ENCODE measurements at regions not wholly inside any gene's neighbourhood (a gene's known extent, or its start where the extent isn't known, plus 50 kb on each side); places are given as distances from the start of the nearest gene placed in this dataset.

GRCh38 chr5:89275066-89275855, 392.3 kb upstream of the MEF2C start:
- Histone ChIP-seq H3K4me3 (no peak overlapping the region), H3K9me3 (replicated peaks) (no peaks in the 10 kb centered on the region), H3K27ac (no peak overlapping the region), H3K4me1 (peaks cover 31% of the 10 kb centered on the region), H3K36me3 (no peaks in the 10 kb centered on the region), H3K27me3 (no peaks in the 10 kb centered on the region)
- no peak for DNase-seq

- Histone ChIP-seq H3K27me3 (no peaks in the 10 kb centered on the region), H3K9me3 (replicated peaks) (no peaks in the 10 kb centered on the region), H3K27ac (peak overlapping the region; percentile 73), H3K4me3 (no peak overlapping the region), H3K36me3 (no peaks in the 10 kb centered on the region), H3K4me1 (peaks cover 31% of the 10 kb centered on the region)
- no peak for DNase-seq
These were observed 390.3 kb upstream of the MEF2C start for GRCh38 chr5:89273289-89273688.

- Histone ChIP-seq H3K4me3 (no peak overlapping the region), H3K27ac (no peak overlapping the region), H3K27me3 (no peaks in the 10 kb centered on the region), H3K36me3 (no peaks in the 10 kb centered on the region), H3K9me3 (replicated peaks) (no peaks in the 10 kb centered on the region), H3K4me1 (peaks cover 23% of the 10 kb centered on the region)
- no peak for DNase-seq
These were observed 387.9 kb upstream of the MEF2C start for GRCh38 chr5:89270901-89271300.

GRCh38 chr5:89269721-89270120, 386.7 kb upstream of the MEF2C start:
- H3K27ac ChIP-seq, result no peak overlapping the region
- H3K36me3 ChIP-seq, result no peaks in the 10 kb centered on the region
- no peaks in the 10 kb centered on the region for H3K27me3 ChIP-seq
- no peaks in the 10 kb centered on the region for H3K9me3 ChIP-seq (replicated peaks)
- peaks cover 23% of the 10 kb centered on the region for H3K4me1 ChIP-seq
- H3K4me3 ChIP-seq, result no peak overlapping the region
- DNase-seq, result no peak

- Histone ChIP-seq H3K27ac (no peak overlapping the region), H3K36me3 (no peaks in the 10 kb centered on the region), H3K27me3 (no peaks in the 10 kb centered on the region), H3K4me1 (peaks cover 23% of the 10 kb centered on the region), H3K4me3 (no peak overlapping the region), H3K9me3 (replicated peaks) (no peaks in the 10 kb centered on the region)
- no peak for DNase-seq
These were observed 385.5 kb upstream of the MEF2C start for GRCh38 chr5:89268460-89268859.

- H3K9me3 ChIP-seq (replicated peaks), result no peaks in the 10 kb centered on the region
- peaks cover 17% of the 10 kb centered on the region for H3K4me1 ChIP-seq
- DNase-seq, result no peak
- H3K27ac ChIP-seq, result no peak overlapping the region
- H3K27me3 ChIP-seq, result no peaks in the 10 kb centered on the region
- H3K36me3 ChIP-seq, result no peaks in the 10 kb centered on the region
- no peak overlapping the region for H3K4me3 ChIP-seq
These were observed 384.8 kb upstream of the MEF2C start for GRCh38 chr5:89267788-89268187.

- DNase-seq, result no peak
- Histone ChIP-seq H3K4me1 (no peaks in the 10 kb centered on the region), H3K4me3 (no peak overlapping the region), H3K27ac (no peak overlapping the region), H3K36me3 (no peaks in the 10 kb centered on the region), H3K27me3 (no peaks in the 10 kb centered on the region), H3K9me3 (replicated peaks) (no peaks in the 10 kb centered on the region)
These were observed 382.7 kb upstream of the MEF2C start for GRCh38 chr5:89265511-89266179.

GRCh38 chr5:89263846-89264245, 380.9 kb upstream of the MEF2C start:
- H3K4me3 ChIP-seq, result no peak overlapping the region
- H3K27me3 ChIP-seq, result no peaks in the 10 kb centered on the region
- H3K9me3 ChIP-seq (replicated peaks), result no peaks in the 10 kb centered on the region
- DNase-seq, result no peak
- no peaks in the 10 kb centered on the region for H3K36me3 ChIP-seq
- H3K27ac ChIP-seq, result no peak overlapping the region
- no peaks in the 10 kb centered on the region for H3K4me1 ChIP-seq

GRCh38 chr5:89262030-89262429, 379.0 kb upstream of the MEF2C start:
- H3K27me3 ChIP-seq, result no peaks in the 10 kb centered on the region
- no peaks in the 10 kb centered on the region; the same call in 1 of the 2 replicates for H3K9me3 ChIP-seq (replicated peaks)
- H3K36me3 ChIP-seq, result no peaks in the 10 kb centered on the region
- no peak overlapping the region for H3K27ac ChIP-seq
- no peaks in the 10 kb centered on the region for H3K4me1 ChIP-seq
- DNase-seq, result no peak
- H3K4me3 ChIP-seq, result no peak overlapping the region

GRCh38 chr5:89260254-89260653, 377.3 kb upstream of the MEF2C start:
- H3K27ac ChIP-seq, result no peak overlapping the region
- DNase-seq, result no peak
- H3K36me3 ChIP-seq, result no peaks in the 10 kb centered on the region
- H3K4me1 ChIP-seq, result no peaks in the 10 kb centered on the region
- H3K4me3 ChIP-seq, result no peak overlapping the region
- H3K27me3 ChIP-seq, result no peaks in the 10 kb centered on the region
- H3K9me3 ChIP-seq (replicated peaks), result peaks cover 6% of the 10 kb centered on the region; the same call in 1 of the 2 replicates

- H3K36me3 ChIP-seq, result no peaks in the 10 kb centered on the region
- H3K27ac ChIP-seq, result no peak overlapping the region
- peak; percentile 16 to 40 for DNase-seq
- no peak overlapping the region for H3K4me3 ChIP-seq
- no peaks in the 10 kb centered on the region for H3K27me3 ChIP-seq
- peaks cover 10% of the 10 kb centered on the region; the same call in 1 of the 2 replicates for H3K9me3 ChIP-seq (replicated peaks)
- H3K4me1 ChIP-seq, result no peaks in the 10 kb centered on the region
These were observed 373.0 kb upstream of the MEF2C start for GRCh38 chr5:89255845-89256463.

GRCh38 chr5:89253666-89254352, 370.8 kb upstream of the MEF2C start:
- Histone ChIP-seq H3K4me3 (no peak overlapping the region), H3K27ac (no peak overlapping the region), H3K4me1 (no peaks in the 10 kb centered on the region), H3K36me3 (no peaks in the 10 kb centered on the region), H3K9me3 (replicated peaks) (peaks cover 10% of the 10 kb centered on the region; the same call in 1 of the 2 replicates), H3K27me3 (no peaks in the 10 kb centered on the region)
- no peak for DNase-seq

GRCh38 chr5:89246864-89247263, 363.9 kb upstream of the MEF2C start:
- DNase-seq, result no peak
- H3K27me3 ChIP-seq, result no peaks in the 10 kb centered on the region
- H3K9me3 ChIP-seq (replicated peaks), result no peaks in the 10 kb centered on the region; the same call in 1 of the 2 replicates
- no peaks in the 10 kb centered on the region for H3K4me1 ChIP-seq
- H3K4me3 ChIP-seq, result no peak overlapping the region
- no peak overlapping the region for H3K27ac ChIP-seq
- no peaks in the 10 kb centered on the region for H3K36me3 ChIP-seq

- no peak overlapping the region for H3K4me3 ChIP-seq
- no peaks in the 10 kb centered on the region for H3K27me3 ChIP-seq
These were observed 363.3 kb upstream of the MEF2C start for GRCh38 chr5:89246252-89246651.

GRCh38 chr5:89243611-89244010, 360.6 kb upstream of the MEF2C start:
- no peak for DNase-seq

More at GRCh38 chr5:89246252-89246651, 363.3 kb upstream of the MEF2C start:
- Histone ChIP-seq H3K36me3 (no peaks in the 10 kb centered on the region), H3K27ac (no peak overlapping the region), H3K9me3 (replicated peaks) (no peaks in the 10 kb centered on the region; the same call in 1 of the 2 replicates), H3K4me1 (peaks cover 2% of the 10 kb centered on the region)
- DNase-seq, result no peak

More at GRCh38 chr5:89243611-89244010, 360.6 kb upstream of the MEF2C start:
- Histone ChIP-seq H3K36me3 (no peaks in the 10 kb centered on the region), H3K4me1 (peaks cover 10% of the 10 kb centered on the region), H3K27ac (no peak overlapping the region), H3K27me3 (no peaks in the 10 kb centered on the region), H3K4me3 (no peak overlapping the region), H3K9me3 (replicated peaks) (no peaks in the 10 kb centered on the region)
